HG02840 (cell line): ENCODE measurements at regions not wholly inside any gene's neighbourhood (a gene's known extent, or its start where the extent isn't known, plus 50 kb on each side); places are given as distances from the start of the nearest gene placed in this dataset.

Experiments
- ATAC-seq: cut with Tn5 transposase; IDR thresholded peaks from one replicate; pipeline ENCODE4 v1.9.1; 2021; ENCODE audit warnings: mild to moderate bottlenecking, moderate library complexity, moderate number of reproducible peaks; ENCODE audit not compliant: unreplicated experiment, low FRiP score

GRCh38 chr13:105448811-105449210, 1086.7 kb downstream of the EFNB2 start:
- ATAC-seq: no peak

DNA sequence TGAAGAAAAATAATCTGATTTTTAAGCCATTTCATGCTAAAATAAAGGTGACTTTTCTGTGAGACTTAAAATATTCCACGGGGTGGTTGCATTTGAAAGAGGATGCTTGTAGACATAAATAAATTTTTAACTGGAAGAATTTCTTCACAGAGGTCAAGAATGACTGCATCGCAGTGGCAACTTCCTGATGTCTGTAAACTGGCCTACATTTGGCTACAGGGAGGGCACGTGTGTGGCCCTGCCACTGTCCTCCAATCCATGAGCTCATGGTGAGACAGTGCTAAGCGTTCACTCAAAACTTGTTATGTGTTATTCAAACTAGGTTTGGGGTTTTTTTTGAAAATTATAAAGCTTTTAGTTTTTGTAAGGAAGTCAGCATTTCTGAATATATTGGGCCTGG, 1089.3 kb downstream of the EFNB2 start:
- no peak for ATAC-seq

DNA sequence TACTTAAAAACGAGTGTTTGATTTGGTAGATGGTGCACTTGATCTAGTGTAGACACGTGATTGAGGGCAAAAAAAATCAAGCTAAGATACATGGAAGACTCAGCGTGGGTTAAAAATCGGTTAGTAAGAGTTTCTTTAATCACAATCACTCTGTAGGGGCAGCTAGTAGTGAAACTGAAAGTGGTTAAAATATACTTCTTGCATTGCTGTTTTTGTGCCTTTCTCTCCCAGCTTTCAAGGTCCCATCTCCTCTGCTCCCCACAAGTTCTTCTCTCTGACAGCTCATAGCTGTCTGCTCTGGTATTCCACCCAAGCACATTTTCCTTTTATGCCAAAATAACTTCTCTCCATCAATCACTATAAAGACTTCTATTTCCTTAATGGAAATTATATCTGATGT, 1089.7 kb downstream of the EFNB2 start:
- no peak for ATAC-seq

DNA sequence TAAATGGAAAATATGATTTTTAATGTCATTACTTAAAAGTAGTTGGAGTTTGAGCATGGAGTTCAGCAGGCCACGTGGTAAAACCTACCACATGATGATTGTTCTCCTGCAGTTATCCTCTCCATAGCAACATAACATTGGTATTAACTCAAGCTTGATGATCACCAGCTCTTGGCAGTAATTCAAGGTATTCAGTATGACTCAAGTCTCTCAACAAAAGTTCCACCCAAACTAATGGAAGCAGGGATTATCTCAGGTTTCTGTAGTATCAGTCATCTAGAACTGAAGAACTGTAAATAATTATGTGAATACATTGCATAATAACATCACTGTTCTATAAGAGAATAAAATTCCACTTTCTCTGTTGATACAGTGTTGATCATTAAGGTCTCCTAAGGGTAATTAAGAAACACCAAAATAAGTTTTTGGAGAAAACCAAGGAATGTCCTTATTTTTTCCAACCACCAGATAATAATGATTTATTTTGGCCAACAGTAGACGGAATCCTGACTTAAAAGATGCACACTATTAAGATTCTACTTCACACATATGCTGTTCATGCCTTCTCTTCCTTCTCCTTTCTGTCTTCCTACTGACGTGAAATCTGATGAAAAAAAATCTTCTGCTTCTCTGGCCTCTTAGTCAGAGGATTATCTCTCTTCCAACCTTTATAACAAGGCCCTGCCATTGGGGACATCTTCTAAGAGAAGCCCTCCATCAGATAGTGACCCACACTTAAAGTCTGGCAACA, 1092.3 kb downstream of the EFNB2 start:
- no peak for ATAC-seq

DNA sequence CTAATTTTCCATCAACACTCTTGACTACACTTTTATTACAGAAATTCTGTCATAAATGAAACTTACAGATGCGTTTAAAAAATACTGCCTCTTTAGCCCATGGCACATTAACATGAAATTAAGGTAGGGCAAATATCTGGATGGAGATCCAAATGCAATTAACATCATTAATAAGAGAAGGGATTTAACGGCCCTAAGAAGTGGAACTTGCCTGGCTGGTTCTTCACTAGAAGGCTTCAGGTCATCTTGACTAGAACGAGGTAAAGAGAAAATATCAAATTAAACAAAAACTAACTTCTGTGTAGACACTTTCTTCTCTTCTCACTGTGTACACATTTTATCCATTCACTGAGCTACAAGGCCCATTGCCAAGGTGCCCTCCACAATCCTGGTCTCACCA, 1093.4 kb downstream of the EFNB2 start:
- no peak for ATAC-seq

GRCh38 chr13:105441051-105441750, 1094.3 kb downstream of the EFNB2 start:
- no peak for ATAC-seq

- no peak for ATAC-seq
Observed at GRCh38 chr13:105436943-105437342, 1098.5 kb downstream of the EFNB2 start.

- no peak for ATAC-seq
Observed at GRCh38 chr13:105432438-105432837, 1103.0 kb downstream of the EFNB2 start.

DNA sequence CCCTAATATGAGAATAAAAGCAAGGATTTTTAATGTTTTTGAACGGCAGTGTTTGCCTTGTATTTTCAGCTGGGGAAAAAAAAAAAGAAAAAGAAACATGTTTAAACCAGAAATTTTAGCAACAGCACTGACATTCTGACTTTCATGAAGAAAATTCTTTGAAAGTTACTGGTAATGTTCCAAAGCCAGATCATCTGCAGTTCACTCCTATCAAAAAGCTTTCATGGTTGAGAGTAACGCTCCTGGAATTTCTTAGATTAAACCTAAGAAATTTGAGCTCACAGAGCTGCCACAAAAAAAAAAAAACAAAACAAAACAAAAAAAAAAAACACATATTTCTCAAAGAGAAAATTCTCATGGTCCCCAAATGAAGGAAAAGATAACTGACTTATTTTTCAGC, 1106.7 kb downstream of the EFNB2 start:
- ATAC-seq: no peak

GRCh38 chr13:105426441-105426840, 1109.0 kb downstream of the EFNB2 start:
- no peak for ATAC-seq

- ATAC-seq: no peak
Observed at GRCh38 chr13:105414639-105415038, 1120.8 kb downstream of the EFNB2 start.

- ATAC-seq: no peak
Observed at GRCh38 chr13:105412171-105412570, 1123.3 kb downstream of the EFNB2 start.

DNA sequence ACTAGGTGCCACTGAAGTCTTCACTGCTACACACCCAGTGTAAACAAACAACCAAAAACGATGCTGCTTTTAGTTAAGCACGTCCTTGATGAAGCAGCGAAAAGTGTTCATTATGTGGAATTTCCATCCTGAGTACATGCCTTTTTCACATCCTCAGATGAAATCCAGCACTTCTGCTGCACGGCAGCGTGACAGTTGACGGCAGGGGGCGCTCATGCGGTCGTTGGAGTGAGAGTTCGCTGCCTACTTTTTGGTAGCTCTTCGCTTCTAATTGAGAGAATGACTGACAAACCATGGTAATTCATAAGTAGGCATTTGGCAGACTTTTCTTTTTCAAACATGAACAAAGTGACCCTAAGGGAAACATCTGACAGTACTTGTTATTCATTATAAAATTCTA, 1124.9 kb downstream of the EFNB2 start:
- no peak for ATAC-seq

GRCh38 chr13:105406551-105406950, 1128.9 kb downstream of the EFNB2 start:
- ATAC-seq: no peak

- ATAC-seq: no peak
Observed at GRCh38 chr13:105403086-105403485, 1132.4 kb downstream of the EFNB2 start.

DNA sequence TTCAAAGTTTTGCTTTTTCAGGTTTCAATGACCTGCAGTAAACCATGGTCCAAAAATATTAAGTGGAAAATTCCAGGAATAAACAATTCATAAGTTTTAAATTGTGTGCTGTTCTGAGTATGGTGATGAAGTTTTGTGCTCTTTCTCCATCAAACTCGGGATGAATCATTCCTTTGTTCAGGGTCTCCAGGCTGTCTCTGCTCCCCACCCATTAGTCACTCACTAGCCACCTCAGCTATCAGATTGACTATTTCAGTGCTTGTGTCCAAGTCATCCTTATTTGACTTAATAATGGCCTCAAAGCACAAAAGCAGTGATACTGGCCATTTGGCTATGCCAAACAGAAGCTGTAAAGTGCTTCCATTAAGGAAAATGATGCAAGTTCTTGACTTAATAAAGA, 1140.4 kb downstream of the EFNB2 start:
- no peak for ATAC-seq

DNA sequence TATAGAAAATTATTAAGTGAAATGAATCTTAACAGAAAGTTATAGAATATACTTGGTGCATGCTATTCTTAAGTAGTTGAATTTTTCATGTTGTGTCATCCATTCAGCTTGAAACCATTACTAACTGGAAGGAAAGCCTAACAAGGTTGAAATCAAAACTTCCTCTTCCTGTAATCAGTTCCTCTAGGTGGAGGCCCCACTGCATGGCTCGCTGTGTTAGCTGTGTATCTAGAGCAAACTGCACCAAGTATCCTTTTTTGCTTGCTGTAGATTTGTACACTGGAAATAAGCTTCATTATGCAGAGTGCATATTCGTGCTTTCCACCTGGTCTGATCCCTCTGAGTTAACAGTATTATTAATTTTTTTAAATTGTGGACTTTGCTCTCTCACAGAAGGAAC, 1146.1 kb downstream of the EFNB2 start:
- no peak for ATAC-seq

GRCh38 chr13:105377452-105377851, 1158.0 kb downstream of the EFNB2 start:
- no peak for ATAC-seq

DNA sequence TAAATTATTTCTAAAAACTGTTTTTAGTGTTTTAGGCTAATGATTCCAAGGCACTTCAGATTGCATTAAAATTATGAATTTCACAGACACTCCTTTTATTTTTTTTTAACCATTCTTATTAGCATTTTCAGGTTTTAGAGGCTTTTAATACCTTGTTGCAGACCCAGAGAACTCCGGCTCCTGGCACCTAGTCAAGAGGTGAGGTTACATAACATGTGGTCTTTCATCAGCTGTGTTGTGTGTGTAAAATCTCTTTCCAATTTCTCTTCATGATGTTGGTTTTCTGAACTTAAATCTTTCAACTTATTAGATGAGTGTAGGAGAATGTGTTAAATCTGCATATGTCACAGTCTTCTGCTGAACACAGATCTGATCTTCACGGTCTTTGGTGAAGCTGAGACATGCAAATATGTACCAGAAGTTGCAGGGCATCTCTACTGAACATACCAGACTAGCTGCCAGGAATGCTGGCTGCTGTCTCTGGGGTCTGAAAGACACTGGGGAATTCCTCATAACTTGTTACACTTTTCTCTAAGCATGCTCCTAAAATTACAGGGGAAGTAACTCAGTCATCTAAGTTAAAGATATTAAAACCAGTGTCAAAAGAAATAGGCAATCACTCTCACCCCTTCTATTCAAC, 1165.3 kb downstream of the EFNB2 start:
- no peak for ATAC-seq

- no peak for ATAC-seq
Observed at GRCh38 chr13:105368781-105369180, 1166.7 kb downstream of the EFNB2 start.

DNA sequence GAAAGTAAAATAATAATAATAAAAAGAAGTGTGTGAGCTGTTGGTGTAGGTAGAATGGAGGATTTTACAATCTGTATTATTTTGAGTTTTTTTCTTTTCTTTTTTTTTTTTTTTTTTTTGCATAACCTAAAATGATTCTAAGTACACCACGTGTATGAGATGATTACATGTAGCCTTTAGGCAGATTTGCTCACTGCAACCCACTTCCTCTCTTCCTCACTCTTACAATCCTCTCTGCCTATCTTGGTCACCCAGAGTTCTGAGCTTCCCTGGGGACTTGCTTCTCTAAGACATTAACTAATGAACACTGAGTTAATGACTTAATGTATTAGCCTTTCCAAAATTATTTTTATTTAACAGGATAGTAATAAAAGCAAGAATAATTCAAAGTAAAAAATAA, 1169.6 kb downstream of the EFNB2 start:
- ATAC-seq: no peak
